HL-60 (cell line): ENCODE measurements at regions not wholly inside any gene's neighbourhood (a gene's known extent, or its start where the extent isn't known, plus 50 kb on each side); places are given as distances from the start of the nearest gene placed in this dataset.

Experiments
- DNase-seq, 2 experiments: peaks; one replicate each; pipeline ENCODE4 v3.0.0-alpha.2; 2010 to 2020; ENCODE audit warnings: low read depth in 1 of 2, low spot score in 1 of 2
- H3K27ac ChIP-seq: fragments of 250-450 bp; sonication (Bioruptor Pico); replicated peaks from 2 replicates; pipeline ENCODE4 v1.5.1; 2020; ENCODE audit warnings: mild to moderate bottlenecking, moderate library complexity
- H3K27me3 ChIP-seq: fragments of 250-450 bp; sonication (Bioruptor Pico); 2 replicates; pipeline ENCODE4 v1.5.1; 2021; ENCODE audit warnings: mild to moderate bottlenecking, moderate library complexity; ENCODE audit not compliant: insufficient read depth, poor library complexity, severe bottlenecking
- H3K4me3 ChIP-seq: replicated peaks from 2 replicates; pipeline ENCODE4 v1.5.1; 2011; ENCODE audit warnings: mild to moderate bottlenecking, control low read depth, low read length; ENCODE audit not compliant: insufficient read depth
- CTCF ChIP-seq: IDR thresholded peaks from one replicate; pipeline ENCODE4 v1.5.1; 2011; ENCODE audit warnings: low read length, control low read depth, inconsistent platforms; ENCODE audit not compliant: insufficient read depth
- GABPA ChIP-seq: IDR thresholded peaks from 2 replicates; pipeline ENCODE4 v1.6.1; 2012; ENCODE audit warnings: low read depth
- POLR2AphosphoS5 ChIP-seq: IDR thresholded peaks from 2 replicates; pipeline ENCODE4 v1.6.1; 2012; ENCODE audit warnings: low read depth
- REST ChIP-seq: IDR thresholded peaks from 2 replicates; pipeline ENCODE4 v1.6.1; 2012; ENCODE audit warnings: low read depth; ENCODE audit not compliant: insufficient replicate concordance
- SPI1 ChIP-seq: IDR thresholded peaks from 2 replicates; pipeline ENCODE4 v1.6.1; 2012; ENCODE audit warnings: low read depth, mild to moderate bottlenecking, borderline replicate concordance

GRCh38 chr16:73792199-73793020, 504.2 kb upstream of the PSMD7 start:
- H3K27ac ChIP-seq, result no peak overlapping the region
- no peak for DNase-seq
- no peak for TF ChIP-seq CTCF
- no peak for TF ChIP-seq GABPA
- no peak for TF ChIP-seq POLR2AphosphoS5
- TF ChIP-seq SPI1, result no peak
- no peak for TF ChIP-seq REST
- H3K4me3 ChIP-seq, result no peak overlapping the region
- no peaks in the 10 kb centered on the region for H3K27me3 ChIP-seq

- Histone ChIP-seq H3K27me3 (no peaks in the 10 kb centered on the region), H3K27ac (no peak overlapping the region), H3K4me3 (no peak overlapping the region)
- TF ChIP-seq CTCF, result no peak
- no peak for TF ChIP-seq POLR2AphosphoS5
- TF ChIP-seq GABPA, result no peak
- TF ChIP-seq SPI1, result no peak
- TF ChIP-seq REST, result no peak
- DNase-seq, result no peak
Measured at GRCh38 chr16:73781297-73781696, 515.3 kb upstream of the PSMD7 start.

GRCh38 chr16:73778887-73779286, 517.7 kb upstream of the PSMD7 start:
- no peak overlapping the region for H3K4me3 ChIP-seq
- TF ChIP-seq POLR2AphosphoS5, result no peak
- TF ChIP-seq SPI1, result no peak
- no peak for TF ChIP-seq REST
- no peak for TF ChIP-seq GABPA
- TF ChIP-seq CTCF, result no peak

More at GRCh38 chr16:73778887-73779286, 517.7 kb upstream of the PSMD7 start:
- H3K27ac ChIP-seq, result no peak overlapping the region
- DNase-seq, result no peak
- H3K27me3 ChIP-seq, result no peaks in the 10 kb centered on the region
